Adrenal gland (tissue), 5 donors: ENCODE measurements at regions not wholly inside any gene's neighbourhood (a gene's known extent, or its start where the extent isn't known, plus 50 kb on each side); places are given as distances from the start of the nearest gene placed in this dataset.

Experiments used
- POLR2A ChIP-seq, 2 donors: fragments of 450-650 bp; IDR thresholded peaks; one replicate each; pipeline ENCODE4 v1.6.1; 2017; ENCODE audit warnings: antibody characterized with exemption in 2 of 2, mild to moderate bottlenecking in 2 of 2, moderate library complexity in 1 of 2
- TF ChIP-seq, protein P1 (sequence below), 6 experiments: fragments of 450-650 bp in 4 of 6; fragments of 200-600 bp in 2 of 6; sonication (generic) in 1 of 6; IDR thresholded peaks; 1 replicate in 5 of 6; 2 replicates in 1 of 6; pipeline versions ENCODE4 v1.5.1 to v1.8.0; 2016 to 2021; ENCODE audit warnings: antibody characterized with exemption in 6 of 6, mild to moderate bottlenecking in 2 of 6, moderate library complexity in 1 of 6
- donor health status: DM: no; HTN: no; CAD: no.

DNA sequence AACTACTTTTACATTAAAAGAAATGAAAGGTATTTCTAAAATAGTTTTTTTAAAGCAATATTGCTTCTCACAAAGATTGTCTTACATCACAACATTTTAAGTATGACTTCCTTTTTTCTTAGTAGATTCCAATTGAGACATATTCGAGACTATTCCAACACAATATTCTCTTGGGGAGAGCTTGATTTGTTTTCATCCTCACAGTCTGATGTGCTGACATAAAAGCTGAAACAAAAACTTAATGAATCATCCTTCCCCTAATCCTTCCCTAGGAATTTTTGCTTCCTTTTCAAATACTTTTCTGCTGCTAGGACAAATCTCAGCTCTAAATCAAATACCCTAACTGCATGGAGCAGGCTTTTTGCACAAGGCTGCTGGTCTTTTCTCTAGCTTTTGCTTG, 245.8 kb upstream of the MAP3K1 start:
- TF ChIP-seq, protein P1, sequence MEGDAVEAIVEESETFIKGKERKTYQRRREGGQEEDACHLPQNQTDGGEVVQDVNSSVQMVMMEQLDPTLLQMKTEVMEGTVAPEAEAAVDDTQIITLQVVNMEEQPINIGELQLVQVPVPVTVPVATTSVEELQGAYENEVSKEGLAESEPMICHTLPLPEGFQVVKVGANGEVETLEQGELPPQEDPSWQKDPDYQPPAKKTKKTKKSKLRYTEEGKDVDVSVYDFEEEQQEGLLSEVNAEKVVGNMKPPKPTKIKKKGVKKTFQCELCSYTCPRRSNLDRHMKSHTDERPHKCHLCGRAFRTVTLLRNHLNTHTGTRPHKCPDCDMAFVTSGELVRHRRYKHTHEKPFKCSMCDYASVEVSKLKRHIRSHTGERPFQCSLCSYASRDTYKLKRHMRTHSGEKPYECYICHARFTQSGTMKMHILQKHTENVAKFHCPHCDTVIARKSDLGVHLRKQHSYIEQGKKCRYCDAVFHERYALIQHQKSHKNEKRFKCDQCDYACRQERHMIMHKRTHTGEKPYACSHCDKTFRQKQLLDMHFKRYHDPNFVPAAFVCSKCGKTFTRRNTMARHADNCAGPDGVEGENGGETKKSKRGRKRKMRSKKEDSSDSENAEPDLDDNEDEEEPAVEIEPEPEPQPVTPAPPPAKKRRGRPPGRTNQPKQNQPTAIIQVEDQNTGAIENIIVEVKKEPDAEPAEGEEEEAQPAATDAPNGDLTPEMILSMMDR (IDR thresholded peaks at IDR 0.05) = no peak
- TF ChIP-seq POLR2A (IDR thresholded peaks at IDR 0.05) = no peak
